HepG2 (cell line): ENCODE measurements at regions not wholly inside any gene's neighbourhood (a gene's known extent, or its start where the extent isn't known, plus 50 kb on each side); places are given as distances from the start of the nearest gene placed in this dataset.

Source experiments
- ATAC-seq: fragments of 200-7000 bp; cut with Tn5 transposase; 3 replicates; pipeline ENCODE4 v1.9.1; 2020; ENCODE audit warnings: mild to moderate bottlenecking, moderate library complexity
- BruUV-seq: library from RNA; stranded (reverse); fragments of 400-500 nt; replicated peaks from 2 replicates; lab custom pipeline; 2021; lab: Mats Ljungman, UMichigan
- CTCF ChIA-PET: fragments of 300-600 bp; formaldehyde crosslinking; extraction: SDS; loops from one replicate; lab custom pipeline; 2021; ENCODE audit warnings: low total read pairs, inconsistent platforms, low intra/inter-chr PET ratio; lab: Yijun Ruan, JAX
- POLR2A ChIA-PET: fragments of 350-600 bp; sonication (Branson Sonifier 250); formaldehyde crosslinking; loops from one replicate; lab custom pipeline; 2020; ENCODE audit warnings: antibody characterized with exemption, inconsistent platforms; lab: Yijun Ruan, JAX
- DNase-seq: peaks from one replicate; pipeline ENCODE4 v3.0.0-alpha.2; 2015; ENCODE audit warnings: low spot score
- FAIRE-seq: peaks from 3 replicates; lab custom pipeline; 2011; peaks lifted over from hg19 to GRCh38; lab: Jason Lieb, UNC
- H2AFZ ChIP-seq: one replicate; pipeline ENCODE4 v1.6.1; 2011; ENCODE audit warnings: low read length, inconsistent platforms
- H3K27ac ChIP-seq: fragments of 300-600 bp; 3 replicates; pipeline ENCODE4 v1.8.0; 2011; ENCODE audit warnings: mixed run types, mild to moderate bottlenecking, mixed read lengths, low read length, inconsistent platforms; ENCODE audit not compliant: insufficient read depth; ENCODE audit errors: extremely low read length
- H3K27me3 ChIP-seq, 2 experiments: fragments of 200-600 bp in 1 of 2; 2 replicates in 1 of 2; 3 replicates in 1 of 2; pipeline versions ENCODE4 v1.6.0 to v1.8.0; 2011; ENCODE audit warnings: low read length in 2 of 2, mild to moderate bottlenecking in 2 of 2, moderate library complexity in 2 of 2, inconsistent platforms in 1 of 2; ENCODE audit not compliant: insufficient read depth in 2 of 2, control insufficient read depth in 1 of 2
- H3K36me3 ChIP-seq, 2 experiments: fragments of 200-600 bp in 1 of 2; replicated peaks in 1 of 2; 2 replicates in 1 of 2; 3 replicates in 1 of 2; pipeline versions ENCODE4 v1.5.1 to v1.8.0; 2011; ENCODE audit warnings: low read length in 2 of 2, inconsistent platforms in 1 of 2; ENCODE audit not compliant: insufficient read depth in 2 of 2, control insufficient read depth in 1 of 2
- H3K4me1 ChIP-seq: 2 replicates; pipeline ENCODE4 v1.5.1; 2012; ENCODE audit warnings: low read length, inconsistent platforms; ENCODE audit not compliant: insufficient read depth
- H3K4me2 ChIP-seq: 2 replicates; pipeline ENCODE4 v1.6.0; 2011; ENCODE audit warnings: low read depth, low read length, inconsistent platforms
- H3K4me3 ChIP-seq, 3 experiments: fragments of 200-600 bp in 1 of 3; sonication (generic), shearing (Covaris generic) in 1 of 3; replicated peaks in 1 of 3; 2 replicates each; pipeline ENCODE4 v1.5.1; 2011 to 2016; ENCODE audit warnings: low read length in 3 of 3, inconsistent platforms in 2 of 3, low read depth in 2 of 3, mild to moderate bottlenecking in 2 of 3, control low read depth in 1 of 3, mixed read lengths in 1 of 3; ENCODE audit not compliant: insufficient read depth in 1 of 3
- H3K79me2 ChIP-seq: one replicate; pipeline ENCODE4 v1.6.1; 2011; ENCODE audit warnings: low read length, inconsistent platforms; ENCODE audit not compliant: insufficient read depth
- H3K9ac ChIP-seq: 2 replicates; pipeline ENCODE4 v1.6.0; 2011; ENCODE audit warnings: mild to moderate bottlenecking, low read depth, low read length, inconsistent platforms; ENCODE audit not compliant: insufficient read depth
- H3K9me3 ChIP-seq: 2 replicates; pipeline ENCODE4 v1.5.1; 2012; ENCODE audit warnings: mild to moderate bottlenecking, low read length
- H4K20me1 ChIP-seq: 2 replicates; pipeline ENCODE4 v1.6.0; 2011; ENCODE audit warnings: inconsistent platforms, mild to moderate bottlenecking, low read length, moderate library complexity; ENCODE audit not compliant: insufficient read depth
- FOXM1 ChIP-seq: sonication (generic); formaldehyde crosslinking; IDR thresholded peaks from 2 replicates; pipeline ENCODE4 v1.5.0; 2020; ENCODE audit warnings: missing genetic modification reagents
- HDAC2 ChIP-seq: sonication (generic); formaldehyde crosslinking; IDR thresholded peaks from 2 replicates; pipeline ENCODE4 v1.4.0; 2020; ENCODE audit warnings: missing genetic modification reagents
- KMT2B ChIP-seq: IDR thresholded peaks from 2 replicates; pipeline ENCODE4 v1.6.1; 2016; ENCODE audit warnings: missing genetic modification reagents, missing compliant biosample characterization
- NBN ChIP-seq: fragments of 450-650 bp; conservative IDR thresholded peaks from 2 replicates; pipeline ENCODE4 v1.6.1; 2017
- PHF20 ChIP-seq: sonication (generic); formaldehyde crosslinking; IDR thresholded peaks from 2 replicates; pipeline ENCODE4 v1.5.0; 2020; ENCODE audit warnings: mild to moderate bottlenecking, missing genetic modification reagents
- ZNF160 ChIP-seq: sonication (generic); formaldehyde crosslinking; IDR thresholded peaks from 2 replicates; pipeline ENCODE4 v1.8.0; 2022; ENCODE audit warnings: mild to moderate bottlenecking, inconsistent platforms, missing genetic modification reagents
- ZNF790 ChIP-seq: sonication (generic); formaldehyde crosslinking; IDR thresholded peaks from 2 replicates; pipeline ENCODE4 v1.8.0; 2022; ENCODE audit warnings: missing genetic modification reagents, mild to moderate bottlenecking, borderline replicate concordance
- ZNF839 ChIP-seq: sonication (generic); formaldehyde crosslinking; IDR thresholded peaks from 2 replicates; pipeline ENCODE4 v1.4.0; 2020; ENCODE audit warnings: missing genetic modification reagents, mild to moderate bottlenecking, borderline replicate concordance
- WGBS: methylation state at CpG from one replicate; pipeline ENCODE4 v1.1.6; 2017; ENCODE audit warnings: low lambda C conversion rate; 5-methylcytosine and 5-hydroxymethylcytosine counted together
- in situ Hi-C: cut with HindIII; loops from 2 replicates; pipeline ENCODE4 v1.10.0; 2017; ENCODE audit warnings: low pct_unique_long_range_greater_than_20kb; ENCODE audit not compliant: extremely low pct_ligation_motif_present
- intact Hi-C: fragments of 100-400 bp; cut with micrococcal nuclease; formaldehyde crosslinking; loops from one replicate; pipeline ENCODE4 v1.10.0; 2022; ENCODE audit not compliant: unreplicated experiment
- TF ChIP-seq, protein P1 (sequence below): sonication (generic); formaldehyde crosslinking; IDR thresholded peaks from 2 replicates; pipeline ENCODE4 v1.9.0; 2021; ENCODE audit warnings: missing genetic modification reagents, mild to moderate bottlenecking, borderline replicate concordance
- TF ChIP-seq, protein P2 (sequence below): sonication (generic); formaldehyde crosslinking; IDR thresholded peaks from 2 replicates; pipeline ENCODE4 v1.5.0; 2020; ENCODE audit warnings: missing genetic modification reagents
- TF ChIP-seq, protein P3 (sequence below): sonication (generic); formaldehyde crosslinking; IDR thresholded peaks from 2 replicates; pipeline ENCODE4 v1.4.0; 2020; ENCODE audit warnings: mild to moderate bottlenecking, missing genetic modification reagents
- TF ChIP-seq, protein P4 (sequence below): sonication (generic); formaldehyde crosslinking; IDR thresholded peaks from 2 replicates; pipeline ENCODE4 v1.4.0; 2020; ENCODE audit warnings: low read depth, missing genetic modification reagents
- TF ChIP-seq, protein P5 (sequence below): sonication (generic); formaldehyde crosslinking; IDR thresholded peaks from 2 replicates; pipeline ENCODE4 v1.4.0; 2020; ENCODE audit warnings: mild to moderate bottlenecking, missing genetic modification reagents
- TF ChIP-seq, protein P6 (sequence below): IDR thresholded peaks from 2 replicates; pipeline ENCODE4 v1.6.1; 2016; ENCODE audit warnings: missing compliant biosample characterization, missing genetic modification reagents, borderline replicate concordance

DNA sequence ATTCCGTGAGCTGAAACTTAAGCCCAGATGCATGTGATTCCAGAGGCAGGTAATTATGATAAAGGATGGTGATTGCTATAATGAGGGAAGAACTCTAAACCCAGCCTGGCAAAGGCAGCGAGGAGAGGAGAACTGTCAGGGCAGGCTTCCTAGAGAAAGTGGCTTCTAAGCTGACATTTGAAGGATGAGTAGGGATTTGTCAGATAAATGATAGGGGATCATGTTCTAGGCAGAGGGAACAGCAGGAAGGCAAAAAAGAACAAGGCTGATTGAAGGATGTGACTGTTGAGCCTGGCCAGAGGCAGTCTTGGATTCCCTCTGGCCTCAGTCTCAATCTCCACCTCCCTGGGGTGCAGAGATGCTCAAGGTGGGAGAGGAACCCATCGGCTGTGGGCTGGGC, 146.4 kb upstream of the POU3F1 start:
- H3K4me2 ChIP-seq: no peak overlapping the region
- ATAC-seq (no peak), DNase-seq (no peak), FAIRE-seq (no peak)
- no peak overlapping the region for H3K4me3 ChIP-seq
- H3K27me3 ChIP-seq: peaks cover 0 to 9% of the 10 kb centered on the region in 2 experiments; a peak in 4 of 5 replicates
- no peaks in the 10 kb centered on the region for H3K4me1 ChIP-seq
- no peaks in the 10 kb centered on the region for H3K9me3 ChIP-seq
- H3K27ac ChIP-seq: no peak overlapping the region
- H3K9ac ChIP-seq: no peak overlapping the region
- no TSS peak for BruUV-seq
- no peak overlapping the region for H2AFZ ChIP-seq
- WGBS: 0% methylated on average over 2 of the region's 3 CpGs
- no peaks in the 10 kb centered on the region for H4K20me1 ChIP-seq
- CTCF ChIA-PET: no interaction called here
- no peaks in the 10 kb centered on the region for H3K36me3 ChIP-seq
- intact Hi-C loops (no loop called here), in situ Hi-C loops (no loop called here)
- no peaks in the 10 kb centered on the region for H3K79me2 ChIP-seq
- POLR2A ChIA-PET: no interaction called here
- TF ChIP-seq, protein P1, sequence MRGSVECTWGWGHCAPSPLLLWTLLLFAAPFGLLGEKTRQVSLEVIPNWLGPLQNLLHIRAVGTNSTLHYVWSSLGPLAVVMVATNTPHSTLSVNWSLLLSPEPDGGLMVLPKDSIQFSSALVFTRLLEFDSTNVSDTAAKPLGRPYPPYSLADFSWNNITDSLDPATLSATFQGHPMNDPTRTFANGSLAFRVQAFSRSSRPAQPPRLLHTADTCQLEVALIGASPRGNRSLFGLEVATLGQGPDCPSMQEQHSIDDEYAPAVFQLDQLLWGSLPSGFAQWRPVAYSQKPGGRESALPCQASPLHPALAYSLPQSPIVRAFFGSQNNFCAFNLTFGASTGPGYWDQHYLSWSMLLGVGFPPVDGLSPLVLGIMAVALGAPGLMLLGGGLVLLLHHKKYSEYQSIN (CRISPR knock-in tag): no peak
- TF ChIP-seq, protein P2, sequence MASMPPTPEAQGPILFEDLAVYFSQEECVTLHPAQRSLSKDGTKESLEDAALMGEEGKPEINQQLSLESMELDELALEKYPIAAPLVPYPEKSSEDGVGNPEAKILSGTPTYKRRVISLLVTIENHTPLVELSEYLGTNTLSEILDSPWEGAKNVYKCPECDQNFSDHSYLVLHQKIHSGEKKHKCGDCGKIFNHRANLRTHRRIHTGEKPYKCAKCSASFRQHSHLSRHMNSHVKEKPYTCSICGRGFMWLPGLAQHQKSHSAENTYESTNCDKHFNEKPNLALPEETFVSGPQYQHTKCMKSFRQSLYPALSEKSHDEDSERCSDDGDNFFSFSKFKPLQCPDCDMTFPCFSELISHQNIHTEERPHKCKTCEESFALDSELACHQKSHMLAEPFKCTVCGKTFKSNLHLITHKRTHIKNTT (CRISPR knock-in tag): no peak
- TF ChIP-seq KMT2B (no peak), FOXM1 (no peak), HDAC2 (no peak), NBN (no peak), ZNF839 (no peak), ZNF160 (CRISPR knock-in tag) (no peak), PHF20 (no peak), ZNF790 (CRISPR knock-in tag) (no peak)
- TF ChIP-seq, protein P3, sequence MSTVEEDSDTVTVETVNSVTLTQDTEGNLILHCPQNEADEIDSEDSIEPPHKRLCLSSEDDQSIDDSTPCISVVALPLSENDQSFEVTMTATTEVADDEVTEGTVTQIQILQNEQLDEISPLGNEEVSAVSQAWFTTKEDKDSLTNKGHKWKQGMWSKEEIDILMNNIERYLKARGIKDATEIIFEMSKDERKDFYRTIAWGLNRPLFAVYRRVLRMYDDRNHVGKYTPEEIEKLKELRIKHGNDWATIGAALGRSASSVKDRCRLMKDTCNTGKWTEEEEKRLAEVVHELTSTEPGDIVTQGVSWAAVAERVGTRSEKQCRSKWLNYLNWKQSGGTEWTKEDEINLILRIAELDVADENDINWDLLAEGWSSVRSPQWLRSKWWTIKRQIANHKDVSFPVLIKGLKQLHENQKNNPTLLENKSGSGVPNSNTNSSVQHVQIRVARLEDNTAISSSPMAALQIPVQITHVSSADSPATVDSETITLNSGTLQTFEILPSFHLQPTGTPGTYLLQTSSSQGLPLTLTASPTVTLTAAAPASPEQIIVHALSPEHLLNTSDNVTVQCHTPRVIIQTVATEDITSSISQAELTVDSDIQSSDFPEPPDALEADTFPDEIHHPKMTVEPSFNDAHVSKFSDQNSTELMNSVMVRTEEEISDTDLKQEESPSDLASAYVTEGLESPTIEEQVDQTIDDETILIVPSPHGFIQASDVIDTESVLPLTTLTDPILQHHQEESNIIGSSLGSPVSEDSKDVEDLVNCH (CRISPR knock-in tag): no peak
- TF ChIP-seq, protein P4, sequence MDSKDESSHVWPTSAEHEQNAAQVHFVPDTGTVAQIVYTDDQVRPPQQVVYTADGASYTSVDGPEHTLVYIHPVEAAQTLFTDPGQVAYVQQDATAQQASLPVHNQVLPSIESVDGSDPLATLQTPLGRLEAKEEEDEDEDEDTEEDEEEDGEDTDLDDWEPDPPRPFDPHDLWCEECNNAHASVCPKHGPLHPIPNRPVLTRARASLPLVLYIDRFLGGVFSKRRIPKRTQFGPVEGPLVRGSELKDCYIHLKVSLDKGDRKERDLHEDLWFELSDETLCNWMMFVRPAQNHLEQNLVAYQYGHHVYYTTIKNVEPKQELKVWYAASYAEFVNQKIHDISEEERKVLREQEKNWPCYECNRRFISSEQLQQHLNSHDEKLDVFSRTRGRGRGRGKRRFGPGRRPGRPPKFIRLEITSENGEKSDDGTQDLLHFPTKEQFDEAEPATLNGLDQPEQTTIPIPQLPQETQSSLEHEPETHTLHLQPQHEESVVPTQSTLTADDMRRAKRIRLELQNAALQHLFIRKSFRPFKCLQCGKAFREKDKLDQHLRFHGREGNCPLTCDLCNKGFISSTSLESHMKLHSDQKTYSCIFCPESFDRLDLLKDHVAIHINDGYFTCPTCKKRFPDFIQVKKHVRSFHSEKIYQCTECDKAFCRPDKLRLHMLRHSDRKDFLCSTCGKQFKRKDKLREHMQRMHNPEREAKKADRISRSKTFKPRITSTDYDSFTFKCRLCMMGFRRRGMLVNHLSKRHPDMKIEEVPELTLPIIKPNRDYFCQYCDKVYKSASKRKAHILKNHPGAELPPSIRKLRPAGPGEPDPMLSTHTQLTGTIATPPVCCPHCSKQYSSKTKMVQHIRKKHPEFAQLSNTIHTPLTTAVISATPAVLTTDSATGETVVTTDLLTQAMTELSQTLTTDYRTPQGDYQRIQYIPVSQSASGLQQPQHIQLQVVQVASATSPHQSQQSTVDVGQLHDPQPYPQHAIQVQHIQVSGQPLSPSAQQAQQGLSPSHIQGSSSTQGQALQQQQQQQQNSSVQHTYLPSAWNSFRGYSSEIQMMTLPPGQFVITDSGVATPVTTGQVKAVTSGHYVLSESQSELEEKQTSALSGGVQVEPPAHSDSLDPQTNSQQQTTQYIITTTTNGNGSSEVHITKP: no peak
- TF ChIP-seq, protein P5, sequence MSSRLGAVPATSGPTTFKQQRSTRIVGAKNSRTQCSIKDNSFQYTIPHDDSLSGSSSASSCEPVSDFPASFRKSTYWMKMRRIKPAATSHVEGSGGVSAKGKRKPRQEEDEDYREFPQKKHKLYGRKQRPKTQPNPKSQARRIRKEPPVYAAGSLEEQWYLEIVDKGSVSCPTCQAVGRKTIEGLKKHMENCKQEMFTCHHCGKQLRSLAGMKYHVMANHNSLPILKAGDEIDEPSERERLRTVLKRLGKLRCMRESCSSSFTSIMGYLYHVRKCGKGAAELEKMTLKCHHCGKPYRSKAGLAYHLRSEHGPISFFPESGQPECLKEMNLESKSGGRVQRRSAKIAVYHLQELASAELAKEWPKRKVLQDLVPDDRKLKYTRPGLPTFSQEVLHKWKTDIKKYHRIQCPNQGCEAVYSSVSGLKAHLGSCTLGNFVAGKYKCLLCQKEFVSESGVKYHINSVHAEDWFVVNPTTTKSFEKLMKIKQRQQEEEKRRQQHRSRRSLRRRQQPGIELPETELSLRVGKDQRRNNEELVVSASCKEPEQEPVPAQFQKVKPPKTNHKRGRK (CRISPR knock-in tag): no peak
- TF ChIP-seq, protein P6, sequence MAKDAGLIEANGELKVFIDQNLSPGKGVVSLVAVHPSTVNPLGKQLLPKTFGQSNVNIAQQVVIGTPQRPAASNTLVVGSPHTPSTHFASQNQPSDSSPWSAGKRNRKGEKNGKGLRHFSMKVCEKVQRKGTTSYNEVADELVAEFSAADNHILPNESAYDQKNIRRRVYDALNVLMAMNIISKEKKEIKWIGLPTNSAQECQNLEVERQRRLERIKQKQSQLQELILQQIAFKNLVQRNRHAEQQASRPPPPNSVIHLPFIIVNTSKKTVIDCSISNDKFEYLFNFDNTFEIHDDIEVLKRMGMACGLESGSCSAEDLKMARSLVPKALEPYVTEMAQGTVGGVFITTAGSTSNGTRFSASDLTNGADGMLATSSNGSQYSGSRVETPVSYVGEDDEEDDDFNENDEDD: no peak
